Endothelial cell (in vitro differentiated cells): ENCODE measurements at regions not wholly inside any gene's neighbourhood (a gene's known extent, or its start where the extent isn't known, plus 50 kb on each side); places are given as distances from the start of the nearest gene placed in this dataset.

Experiments
- DNase-seq: peaks from one replicate; pipeline ENCODE4 v3.0.0; 2021; ENCODE audit warnings: low spot score
- H3K27ac Mint-ChIP-seq: one replicate; pipeline ENCODE4 v1.8.0; 2021; ENCODE audit warnings: mixed read lengths, inconsistent platforms; ENCODE audit not compliant: unreplicated experiment
- H3K27me3 Mint-ChIP-seq: one replicate; pipeline ENCODE4 v1.8.0; 2021; ENCODE audit warnings: mild to moderate bottlenecking, moderate library complexity, mixed read lengths, inconsistent platforms; ENCODE audit not compliant: unreplicated experiment
- H3K36me3 Mint-ChIP-seq: one replicate; pipeline ENCODE4 v1.8.0; 2021; ENCODE audit warnings: mild to moderate bottlenecking, low read depth, mixed read lengths, inconsistent platforms; ENCODE audit not compliant: unreplicated experiment
- H3K4me1 Mint-ChIP-seq: one replicate; pipeline ENCODE4 v1.8.0; 2021; ENCODE audit warnings: mild to moderate bottlenecking, mixed read lengths, inconsistent platforms; ENCODE audit not compliant: unreplicated experiment
- H3K4me3 Mint-ChIP-seq: one replicate; pipeline ENCODE4 v1.8.0; 2021; ENCODE audit warnings: mild to moderate bottlenecking, mixed read lengths, inconsistent platforms; ENCODE audit not compliant: unreplicated experiment
- H3K9me3 Mint-ChIP-seq: one replicate; pipeline ENCODE4 v1.8.0; 2021; ENCODE audit warnings: mixed read lengths, inconsistent platforms; ENCODE audit not compliant: unreplicated experiment
- TF ChIP-seq, protein P1 (sequence below): fragments of 200-600 bp; sonication (generic); IDR thresholded peaks from one replicate; pipeline ENCODE4 v1.5.0; 2021; ENCODE audit warnings: antibody characterized with exemption; ENCODE audit not compliant: unreplicated experiment

GRCh38 chr10:88127269-88127668 is 263.8 kb downstream of the PTEN start:
- Mint-ChIP-seq H3K27me3 (no peaks in the 10 kb centered on the region), H3K9me3 (no peaks in the 10 kb centered on the region), H3K4me3 (no peak overlapping the region), H3K4me1 (no peaks in the 10 kb centered on the region), H3K36me3 (no peaks in the 10 kb centered on the region), H3K27ac (no peak overlapping the region)
- TF ChIP-seq, protein P1, sequence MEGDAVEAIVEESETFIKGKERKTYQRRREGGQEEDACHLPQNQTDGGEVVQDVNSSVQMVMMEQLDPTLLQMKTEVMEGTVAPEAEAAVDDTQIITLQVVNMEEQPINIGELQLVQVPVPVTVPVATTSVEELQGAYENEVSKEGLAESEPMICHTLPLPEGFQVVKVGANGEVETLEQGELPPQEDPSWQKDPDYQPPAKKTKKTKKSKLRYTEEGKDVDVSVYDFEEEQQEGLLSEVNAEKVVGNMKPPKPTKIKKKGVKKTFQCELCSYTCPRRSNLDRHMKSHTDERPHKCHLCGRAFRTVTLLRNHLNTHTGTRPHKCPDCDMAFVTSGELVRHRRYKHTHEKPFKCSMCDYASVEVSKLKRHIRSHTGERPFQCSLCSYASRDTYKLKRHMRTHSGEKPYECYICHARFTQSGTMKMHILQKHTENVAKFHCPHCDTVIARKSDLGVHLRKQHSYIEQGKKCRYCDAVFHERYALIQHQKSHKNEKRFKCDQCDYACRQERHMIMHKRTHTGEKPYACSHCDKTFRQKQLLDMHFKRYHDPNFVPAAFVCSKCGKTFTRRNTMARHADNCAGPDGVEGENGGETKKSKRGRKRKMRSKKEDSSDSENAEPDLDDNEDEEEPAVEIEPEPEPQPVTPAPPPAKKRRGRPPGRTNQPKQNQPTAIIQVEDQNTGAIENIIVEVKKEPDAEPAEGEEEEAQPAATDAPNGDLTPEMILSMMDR, result no peak
- DNase-seq, result no peak

DNA sequence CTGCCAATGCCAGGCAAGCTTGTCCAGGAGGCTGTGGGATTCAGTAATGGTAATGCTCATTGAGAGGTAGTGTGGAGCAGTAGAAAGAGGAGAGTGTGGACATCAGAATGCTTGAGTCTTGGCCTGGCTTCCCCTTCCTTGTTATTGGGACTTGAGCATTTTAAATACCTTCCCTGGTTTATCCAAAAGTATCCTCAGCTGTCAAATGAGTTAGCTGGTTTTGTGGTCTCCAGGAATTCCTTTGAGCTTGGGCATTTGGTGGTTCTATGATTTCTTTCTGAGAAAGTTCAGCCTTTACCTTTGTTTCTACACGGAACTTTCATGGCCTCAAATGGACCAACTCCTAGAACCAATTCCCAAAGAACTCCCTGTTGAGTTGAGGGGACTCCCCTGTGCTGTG is 264.3 kb downstream of the PTEN start:
- Mint-ChIP-seq H3K9me3 (no peaks in the 10 kb centered on the region), H3K4me3 (no peak overlapping the region), H3K27me3 (no peaks in the 10 kb centered on the region), H3K27ac (no peak overlapping the region), H3K36me3 (no peaks in the 10 kb centered on the region), H3K4me1 (no peaks in the 10 kb centered on the region)
- TF ChIP-seq, protein P1, result no peak
- DNase-seq, result no peak

DNA sequence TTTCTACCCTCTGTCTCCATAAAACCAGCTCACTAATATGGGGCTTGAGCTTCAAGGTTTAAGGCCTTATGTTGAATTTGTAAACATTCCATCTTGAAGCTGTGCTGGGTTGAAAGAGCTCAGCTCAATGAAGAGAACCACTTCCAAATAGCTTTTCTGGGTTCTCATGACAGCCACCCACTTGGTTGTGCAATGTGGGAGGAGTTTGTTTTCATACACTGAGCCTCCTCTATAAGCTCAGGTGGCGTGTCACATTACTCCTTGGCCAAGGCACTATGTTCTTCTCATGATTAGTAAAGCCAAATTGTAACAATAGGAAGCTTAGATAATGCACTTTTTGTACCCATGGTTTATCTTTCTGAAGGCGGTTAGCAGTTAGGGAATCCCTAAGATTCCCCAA is 265.6 kb downstream of the PTEN start:
- no peaks in the 10 kb centered on the region for H3K4me1 Mint-ChIP-seq
- TF ChIP-seq, protein P1, result no peak
- H3K27ac Mint-ChIP-seq, result no peak overlapping the region
- no peaks in the 10 kb centered on the region for H3K36me3 Mint-ChIP-seq
- no peak for DNase-seq
- no peaks in the 10 kb centered on the region for H3K27me3 Mint-ChIP-seq
- no peak overlapping the region for H3K4me3 Mint-ChIP-seq
- H3K9me3 Mint-ChIP-seq, result no peaks in the 10 kb centered on the region

GRCh38 chr10:88130912-88131311 is 267.5 kb downstream of the PTEN start:
- TF ChIP-seq, protein P1, result no peak
- Mint-ChIP-seq H3K4me3 (no peak overlapping the region), H3K36me3 (no peaks in the 10 kb centered on the region), H3K4me1 (no peaks in the 10 kb centered on the region), H3K27me3 (no peaks in the 10 kb centered on the region), H3K9me3 (no peaks in the 10 kb centered on the region), H3K27ac (no peak overlapping the region)
- DNase-seq, result no peak

- TF ChIP-seq, protein P1, result no peak
- no peak for DNase-seq
- Mint-ChIP-seq H3K9me3 (no peaks in the 10 kb centered on the region), H3K4me3 (no peak overlapping the region), H3K36me3 (no peaks in the 10 kb centered on the region), H3K27ac (no peak overlapping the region), H3K4me1 (no peaks in the 10 kb centered on the region), H3K27me3 (no peaks in the 10 kb centered on the region)
Measured at GRCh38 chr10:88131511-88132139, 268.2 kb downstream of the PTEN start.
